ENCODE measurements at regions not wholly inside any gene's neighbourhood (a gene's known extent, or its start where the extent isn't known, plus 50 kb on each side); places are given as distances from the start of the nearest gene placed in this dataset.

DNA sequence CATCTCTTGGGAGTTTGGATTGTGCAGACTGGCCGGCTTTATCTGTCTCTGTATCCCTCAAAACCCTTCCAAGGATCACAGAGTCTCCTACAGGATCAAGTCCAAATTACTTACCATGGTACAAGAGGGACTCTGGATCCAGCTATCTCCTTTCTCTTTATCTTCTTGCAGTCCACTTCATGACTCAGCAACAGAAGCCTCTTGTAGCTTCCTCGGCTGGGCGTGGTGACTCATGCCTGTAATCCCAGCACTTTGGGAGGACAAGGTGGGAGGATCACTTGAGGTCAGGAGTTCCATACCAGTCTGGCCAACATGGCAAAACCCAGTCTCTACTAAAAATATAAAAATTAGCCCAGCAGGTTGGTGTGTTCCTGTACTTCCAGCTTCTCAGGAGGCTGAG, 189.7 kb downstream of the BCAT1 start:
- Histone ChIP-seq H3K27me3 (ENCODE audit: insufficient read depth, low read length) (no peaks in the 10 kb centered on the region), H3K36me3 (ENCODE audit: insufficient read depth, low read length) (no peaks in the 10 kb centered on the region), H3K4me1 (ENCODE audit: insufficient read depth, low read length) (peaks cover 12% of the 10 kb centered on the region), H3K4me3 (ENCODE audit: low read length) (no peak overlapping the region), H2AFZ (ENCODE audit: low read depth, low read length) (no peak overlapping the region), H3K9me3 (ENCODE audit: low read length) (no peaks in the 10 kb centered on the region)

DNA sequence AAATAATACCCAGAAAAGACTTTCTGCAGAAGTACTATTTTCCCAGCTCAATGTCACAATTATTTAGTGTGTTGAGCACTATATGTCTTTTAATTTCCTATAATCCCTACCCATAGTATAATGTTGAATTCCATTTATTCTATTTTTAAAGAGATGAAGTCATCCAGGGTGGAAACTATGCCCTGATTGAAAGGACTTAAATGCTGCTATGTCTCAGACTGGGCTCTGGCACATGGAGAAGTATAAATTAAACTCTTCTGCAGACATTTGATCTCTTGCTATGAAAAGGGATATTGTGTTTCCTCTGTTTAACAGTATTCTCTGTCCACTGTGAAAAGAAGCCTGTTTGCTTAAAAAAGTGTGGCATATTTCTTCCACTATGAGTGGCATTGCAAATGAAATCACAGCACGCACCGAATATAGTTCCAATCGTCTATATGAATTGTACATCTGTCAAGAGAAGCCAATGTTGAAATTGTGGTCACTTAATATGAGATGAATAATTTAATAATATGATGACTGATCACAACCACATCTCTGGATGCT, 192.3 kb downstream of the BCAT1 start:
- Histone ChIP-seq H3K4me3 (ENCODE audit: low read length) (no peak overlapping the region), H3K4me1 (ENCODE audit: insufficient read depth, low read length) (peaks cover 12% of the 10 kb centered on the region), H3K9me3 (ENCODE audit: low read length) (no peaks in the 10 kb centered on the region)

DNA sequence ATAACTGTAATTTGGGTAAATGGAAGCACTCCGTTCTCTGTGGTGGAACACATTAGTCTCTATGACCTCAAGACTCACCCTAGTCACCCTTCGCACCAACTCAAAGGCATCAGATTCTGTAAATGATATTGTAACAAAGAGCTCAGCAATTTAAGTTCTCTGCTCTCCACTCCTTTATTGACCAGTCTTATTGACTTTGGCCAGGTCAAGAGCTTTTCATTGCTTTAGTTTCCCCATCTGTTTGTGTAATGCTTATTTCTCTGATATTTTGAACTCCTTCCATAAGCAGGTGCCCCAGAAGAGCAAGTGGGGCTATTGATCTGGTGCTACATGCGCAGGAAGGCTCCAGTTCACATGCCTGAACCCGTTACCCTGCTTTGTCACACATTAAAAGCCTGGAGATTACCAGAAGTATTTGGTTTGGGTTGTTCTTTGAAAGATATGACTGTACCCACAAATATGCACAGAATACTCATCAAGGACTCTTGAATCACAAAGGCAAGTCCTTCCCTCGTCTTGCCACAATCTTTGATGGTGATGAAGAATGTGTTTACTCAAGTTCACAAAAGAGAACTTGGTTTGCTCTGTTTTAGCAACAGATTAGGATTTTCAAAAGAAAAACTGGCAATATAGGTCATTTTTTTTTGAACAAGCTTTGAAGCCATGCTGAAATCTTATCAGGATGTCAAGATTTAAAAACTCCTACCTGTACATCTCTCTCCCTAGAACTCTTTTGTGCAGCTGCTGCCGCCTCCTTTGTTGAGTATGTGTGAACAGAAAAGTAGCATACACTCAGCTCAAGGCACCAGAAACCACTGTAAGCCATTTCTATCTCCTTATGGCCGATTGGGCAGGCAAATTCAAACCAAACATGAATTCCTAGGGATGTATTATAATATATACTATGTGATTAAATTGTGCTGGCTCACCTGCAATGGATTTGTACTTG, 193.9 kb downstream of the BCAT1 start:
- peaks cover 12% of the 10 kb centered on the region for H3K4me1 ChIP-seq (ENCODE audit: insufficient read depth, low read length)
- H2AFZ ChIP-seq (ENCODE audit: low read depth, low read length) = no peak overlapping the region
- H3K9me3 ChIP-seq (ENCODE audit: low read length) = no peaks in the 10 kb centered on the region
- no peak overlapping the region for H3K4me3 ChIP-seq (ENCODE audit: low read length)
- no peaks in the 10 kb centered on the region for H3K27me3 ChIP-seq (ENCODE audit: insufficient read depth, low read length)
- no peaks in the 10 kb centered on the region for H3K36me3 ChIP-seq (ENCODE audit: insufficient read depth, low read length)

More for the DNA sequence above, 192.3 kb downstream of the BCAT1 start:
- no peaks in the 10 kb centered on the region for H3K27me3 ChIP-seq (ENCODE audit: insufficient read depth, low read length)
- no peaks in the 10 kb centered on the region for H3K36me3 ChIP-seq (ENCODE audit: insufficient read depth, low read length)
- H2AFZ ChIP-seq (ENCODE audit: low read depth, low read length) = peak overlapping the region; percentile 4

DNA sequence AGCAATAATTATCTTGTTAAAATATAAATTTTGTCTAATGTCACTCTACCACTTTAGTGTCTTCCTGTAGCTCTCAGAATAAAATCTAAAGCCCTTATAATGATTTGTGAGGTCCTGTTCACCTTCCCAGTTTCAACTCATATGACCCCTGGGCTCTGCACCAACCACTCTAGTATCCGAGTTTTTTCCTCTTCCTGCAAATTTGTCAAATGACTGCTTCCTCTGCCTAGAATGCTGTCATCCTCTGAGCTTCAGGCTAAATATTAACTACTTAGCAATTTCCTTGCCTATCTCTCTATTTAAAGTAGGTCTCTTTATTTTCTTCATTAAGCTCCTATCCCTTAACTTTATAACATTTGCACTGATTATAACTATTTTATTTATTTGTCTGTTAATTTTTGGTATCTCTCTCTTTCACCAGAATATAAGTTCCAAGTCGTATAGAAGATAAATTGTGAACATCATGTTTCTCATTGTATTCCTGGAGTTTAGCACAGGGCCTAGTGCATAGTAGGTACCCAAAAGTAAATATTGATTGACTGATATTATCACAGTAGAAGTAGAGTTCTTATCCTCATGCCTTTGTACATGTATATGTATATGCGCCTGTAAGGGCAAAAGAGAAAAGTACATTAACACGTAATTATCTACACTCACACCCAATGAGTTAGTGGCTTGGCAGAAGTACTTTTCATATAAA, 196.0 kb downstream of the BCAT1 start:
- Histone ChIP-seq H3K27me3 (ENCODE audit: insufficient read depth, low read length) (no peaks in the 10 kb centered on the region), H3K4me1 (ENCODE audit: insufficient read depth, low read length) (peaks cover 7% of the 10 kb centered on the region), H2AFZ (ENCODE audit: low read depth, low read length) (no peak overlapping the region), H3K4me3 (ENCODE audit: low read length) (no peak overlapping the region), H3K36me3 (ENCODE audit: insufficient read depth, low read length) (no peaks in the 10 kb centered on the region), H3K9me3 (ENCODE audit: low read length) (no peaks in the 10 kb centered on the region)

DNA sequence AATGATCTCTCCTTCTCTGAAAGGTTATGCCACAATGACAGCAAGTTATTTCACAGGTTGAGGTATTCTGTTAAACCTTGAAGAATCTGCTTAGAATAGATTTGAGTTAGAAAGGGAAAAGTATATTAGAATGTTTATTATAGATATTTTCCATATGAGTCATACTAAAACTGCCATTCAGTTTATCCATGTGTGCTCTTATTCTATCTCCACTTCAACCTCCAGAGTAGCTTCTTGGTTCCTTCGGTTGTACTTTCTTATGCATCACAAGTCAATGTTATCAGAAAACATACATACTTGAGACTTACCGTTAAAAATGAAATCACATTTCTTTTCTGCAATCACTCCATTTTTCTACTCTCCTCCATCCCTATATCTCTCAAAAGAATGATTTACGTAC, 197.7 kb downstream of the BCAT1 start:
- H3K36me3 ChIP-seq (ENCODE audit: insufficient read depth, low read length) = no peaks in the 10 kb centered on the region
- H3K4me1 ChIP-seq (ENCODE audit: insufficient read depth, low read length) = peaks cover 10% of the 10 kb centered on the region

DNA sequence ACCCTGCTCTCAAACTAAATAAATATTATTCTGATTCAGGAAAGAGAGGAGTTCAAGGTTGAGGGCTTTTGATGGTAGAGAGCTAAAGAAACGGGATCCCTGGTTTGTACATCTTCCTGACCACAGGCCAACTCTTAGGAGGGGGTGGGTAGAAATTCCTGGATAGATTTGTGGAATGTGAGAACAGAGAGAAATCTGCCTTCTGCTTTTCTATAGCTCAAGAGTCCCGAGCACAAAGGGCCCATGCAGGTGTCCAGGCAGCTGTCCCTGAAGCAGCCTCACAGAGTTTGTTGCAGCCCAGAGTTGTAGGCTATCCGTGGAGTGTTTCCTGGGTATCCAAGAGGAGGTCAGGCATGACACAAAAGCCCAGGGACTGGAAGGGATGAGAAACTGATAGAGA, 198.6 kb downstream of the BCAT1 start:
- Histone ChIP-seq H3K9me3 (ENCODE audit: low read length) (no peaks in the 10 kb centered on the region), H3K4me3 (ENCODE audit: low read length) (no peak overlapping the region), H3K27me3 (ENCODE audit: insufficient read depth, low read length) (no peaks in the 10 kb centered on the region), H3K4me1 (ENCODE audit: insufficient read depth, low read length) (peaks cover 15% of the 10 kb centered on the region), H3K36me3 (ENCODE audit: insufficient read depth, low read length) (no peaks in the 10 kb centered on the region), H2AFZ (ENCODE audit: low read depth, low read length) (no peak overlapping the region)

More for the DNA sequence above, 197.7 kb downstream of the BCAT1 start:
- Histone ChIP-seq H3K4me3 (ENCODE audit: low read length) (no peak overlapping the region), H3K9me3 (ENCODE audit: low read length) (no peaks in the 10 kb centered on the region), H3K27me3 (ENCODE audit: insufficient read depth, low read length) (no peaks in the 10 kb centered on the region), H2AFZ (ENCODE audit: low read depth, low read length) (no peak overlapping the region)

DNA sequence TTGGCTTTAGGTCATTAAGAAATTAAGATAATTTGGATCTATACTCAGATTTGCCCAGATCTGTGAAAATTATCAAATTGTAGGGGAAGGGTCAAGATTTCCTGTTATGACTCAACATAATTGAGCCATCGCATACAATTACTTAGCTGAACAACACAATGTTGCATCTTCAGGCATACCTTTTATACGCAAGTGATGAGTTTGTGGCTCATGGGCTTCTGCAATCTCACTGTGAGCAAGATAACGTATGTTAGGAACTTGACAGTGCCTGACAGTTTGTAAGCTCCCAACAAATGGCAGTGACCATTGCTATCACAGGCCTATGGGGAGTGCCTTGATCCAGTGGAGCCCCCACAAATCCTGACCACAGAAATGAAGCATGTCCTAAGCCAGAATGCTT, 199.7 kb downstream of the BCAT1 start:
- no peaks in the 10 kb centered on the region for H3K27me3 ChIP-seq (ENCODE audit: insufficient read depth, low read length)
- no peak overlapping the region for H3K4me3 ChIP-seq (ENCODE audit: low read length)
- no peak overlapping the region for H2AFZ ChIP-seq (ENCODE audit: low read depth, low read length)
- peaks cover 20% of the 10 kb centered on the region for H3K4me1 ChIP-seq (ENCODE audit: insufficient read depth, low read length)
- no peaks in the 10 kb centered on the region for H3K9me3 ChIP-seq (ENCODE audit: low read length)
- H3K36me3 ChIP-seq (ENCODE audit: insufficient read depth, low read length) = no peaks in the 10 kb centered on the region

DNA sequence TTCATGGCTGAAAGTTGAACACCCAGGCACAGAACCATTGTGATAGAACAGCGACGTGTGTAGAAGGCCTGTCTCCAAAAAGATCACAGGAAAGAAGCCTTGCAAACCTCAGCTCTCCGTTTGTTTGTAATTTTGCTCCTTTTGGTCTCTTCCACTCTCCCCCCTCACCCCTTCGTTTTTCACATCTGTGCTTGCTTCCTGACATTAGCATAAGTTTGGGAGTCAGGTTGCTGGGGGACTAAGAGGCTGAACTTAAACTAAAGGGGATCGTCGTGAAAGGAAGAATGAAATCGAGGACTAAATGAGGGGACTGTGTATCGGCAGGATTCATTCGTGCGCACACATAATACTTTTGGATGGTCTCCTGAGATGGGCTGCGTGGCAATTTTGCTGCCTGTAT, 200.6 kb downstream of the BCAT1 start:
- no peaks in the 10 kb centered on the region for H3K27me3 ChIP-seq (ENCODE audit: insufficient read depth, low read length)
- H3K4me1 ChIP-seq (ENCODE audit: insufficient read depth, low read length) = peaks cover 22% of the 10 kb centered on the region

DNA sequence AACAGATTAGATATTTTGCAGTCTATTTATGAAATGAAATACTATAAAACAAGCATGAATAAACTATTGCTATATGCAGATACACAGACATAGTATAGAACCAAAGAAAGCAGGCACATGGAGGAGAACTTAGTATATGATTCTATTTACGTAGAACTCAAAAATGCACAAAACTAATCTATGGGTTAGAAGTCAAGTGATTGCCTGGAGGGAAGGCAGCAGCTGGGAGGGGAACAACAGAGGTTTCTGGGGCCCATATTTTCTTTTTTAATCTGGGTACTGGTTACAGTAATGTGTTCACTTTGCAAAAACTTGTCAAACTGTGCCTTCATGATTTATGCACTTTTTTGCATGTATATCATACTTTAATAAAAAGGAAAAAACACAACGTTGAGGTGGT, 202.0 kb downstream of the BCAT1 start:
- Histone ChIP-seq H3K36me3 (ENCODE audit: insufficient read depth, low read length) (no peaks in the 10 kb centered on the region), H3K9me3 (ENCODE audit: low read length) (no peaks in the 10 kb centered on the region), H3K27me3 (ENCODE audit: insufficient read depth, low read length) (no peaks in the 10 kb centered on the region), H3K4me1 (ENCODE audit: insufficient read depth, low read length) (peaks cover 22% of the 10 kb centered on the region), H2AFZ (ENCODE audit: low read depth, low read length) (no peak overlapping the region), H3K4me3 (ENCODE audit: low read length) (no peak overlapping the region)

More for the DNA sequence above, 200.6 kb downstream of the BCAT1 start:
- H3K4me3 ChIP-seq (ENCODE audit: low read length) = no peak overlapping the region
- no peaks in the 10 kb centered on the region for H3K9me3 ChIP-seq (ENCODE audit: low read length)
- no peaks in the 10 kb centered on the region for H3K36me3 ChIP-seq (ENCODE audit: insufficient read depth, low read length)
- H2AFZ ChIP-seq (ENCODE audit: low read depth, low read length) = no peak overlapping the region

DNA sequence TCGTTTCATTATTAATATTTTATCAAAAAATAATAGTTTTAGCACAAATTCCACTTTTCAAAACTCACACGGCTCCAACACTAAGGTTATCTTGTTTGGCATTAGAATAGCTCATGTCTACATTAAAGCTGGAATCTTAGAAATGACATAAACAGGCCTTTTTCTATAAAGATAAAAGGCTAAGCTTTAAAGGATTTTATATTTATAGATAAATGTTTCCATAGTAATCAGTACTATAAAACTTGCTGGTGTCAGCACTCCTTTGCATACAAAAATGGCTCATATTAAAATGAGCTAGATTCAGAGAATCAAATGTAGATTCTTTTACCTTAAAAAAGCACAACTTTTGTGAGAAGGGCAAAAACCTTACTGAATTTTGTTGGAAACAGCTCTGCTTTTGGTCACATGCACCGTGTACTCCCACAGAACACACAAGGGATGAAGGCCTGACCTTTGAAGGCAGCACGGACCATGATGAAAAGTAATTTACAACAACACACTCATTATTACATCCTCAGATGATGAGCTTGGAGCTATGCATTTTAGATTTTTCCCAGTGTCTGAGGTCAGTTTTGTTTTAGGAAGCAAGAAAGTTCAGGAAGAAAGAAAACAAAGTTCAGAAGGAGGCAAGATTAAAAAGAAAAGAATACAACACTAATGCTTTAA, 202.8 kb downstream of the BCAT1 start:
- Histone ChIP-seq H3K36me3 (ENCODE audit: insufficient read depth, low read length) (no peaks in the 10 kb centered on the region), H3K9me3 (ENCODE audit: low read length) (no peaks in the 10 kb centered on the region), H3K4me1 (ENCODE audit: insufficient read depth, low read length) (peaks cover 22% of the 10 kb centered on the region), H3K4me3 (ENCODE audit: low read length) (no peak overlapping the region), H3K27me3 (ENCODE audit: insufficient read depth, low read length) (no peaks in the 10 kb centered on the region), H2AFZ (ENCODE audit: low read depth, low read length) (no peak overlapping the region)

DNA sequence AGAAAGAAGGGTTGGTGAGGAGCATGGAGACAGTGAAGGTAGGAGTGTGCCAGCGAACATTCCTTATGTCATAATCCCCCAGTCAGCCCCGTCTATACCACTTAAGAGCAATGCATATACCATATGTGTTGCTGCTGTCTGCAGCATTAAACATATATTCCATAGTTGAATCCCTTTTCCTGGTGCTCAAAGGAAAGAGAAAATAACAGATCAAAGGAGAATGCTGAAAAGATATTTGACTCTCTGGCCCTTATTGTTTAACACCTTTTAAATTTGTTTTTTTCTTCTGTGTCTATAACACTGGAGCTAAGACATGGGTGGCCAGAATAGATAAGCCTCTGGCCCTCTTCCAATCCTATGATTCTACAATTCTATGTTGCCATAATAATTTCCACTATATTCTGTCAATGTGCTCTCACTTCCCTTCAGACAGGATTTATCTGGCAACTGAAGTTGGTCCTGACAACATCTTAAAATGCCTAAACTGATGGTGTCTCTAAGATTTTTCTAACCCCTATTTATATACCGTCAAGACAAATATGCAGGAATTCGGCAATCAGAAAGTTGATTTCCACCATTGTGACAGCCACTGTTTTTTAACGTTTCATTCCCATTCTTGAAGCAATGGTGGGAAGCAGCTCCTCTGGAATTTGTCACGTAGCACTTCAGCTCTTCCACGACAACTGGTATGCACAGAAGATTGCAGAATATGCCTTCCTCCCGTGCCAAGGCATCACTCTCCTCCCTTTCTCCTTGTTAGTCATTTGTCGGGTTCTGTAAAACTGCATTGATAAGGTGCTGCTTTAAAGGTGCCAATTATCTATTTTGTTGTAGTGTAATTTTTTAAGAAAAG, 204.7 kb downstream of the BCAT1 start:
- H3K4me3 ChIP-seq (ENCODE audit: low read length) = no peak overlapping the region

DNA sequence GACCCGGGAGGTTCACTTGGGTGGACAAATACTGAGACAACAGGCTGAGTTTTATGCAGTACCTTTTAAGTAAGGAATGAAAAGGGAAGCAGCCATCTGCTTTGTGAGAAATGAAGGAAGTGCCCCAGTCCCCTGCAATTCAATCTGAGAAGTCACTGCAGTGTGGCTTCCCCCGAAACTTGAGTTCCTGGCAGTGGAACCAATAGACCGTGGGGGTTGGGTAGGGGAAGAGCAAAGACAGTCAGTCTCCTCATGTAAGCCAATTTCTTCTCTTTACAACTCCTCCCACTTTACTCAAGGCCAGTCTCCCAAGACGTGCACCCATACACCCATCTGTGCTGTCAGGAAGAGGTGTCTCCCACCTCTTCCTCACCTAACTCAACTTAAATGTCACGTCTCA, 206.5 kb downstream of the BCAT1 start:
- Histone ChIP-seq H3K9me3 (ENCODE audit: low read length) (no peaks in the 10 kb centered on the region), H3K4me1 (ENCODE audit: insufficient read depth, low read length) (peaks cover 22% of the 10 kb centered on the region), H3K27me3 (ENCODE audit: insufficient read depth, low read length) (no peaks in the 10 kb centered on the region), H2AFZ (ENCODE audit: low read depth, low read length) (peak overlapping the region; percentile 80), H3K4me3 (ENCODE audit: low read length) (no peak overlapping the region), H3K36me3 (ENCODE audit: insufficient read depth, low read length) (no peaks in the 10 kb centered on the region)

More for the DNA sequence above, 204.7 kb downstream of the BCAT1 start:
- no peaks in the 10 kb centered on the region for H3K9me3 ChIP-seq (ENCODE audit: low read length)
- H3K4me1 ChIP-seq (ENCODE audit: insufficient read depth, low read length) = peaks cover 16% of the 10 kb centered on the region
- no peaks in the 10 kb centered on the region for H3K27me3 ChIP-seq (ENCODE audit: insufficient read depth, low read length)
- no peaks in the 10 kb centered on the region for H3K36me3 ChIP-seq (ENCODE audit: insufficient read depth, low read length)
- H2AFZ ChIP-seq (ENCODE audit: low read depth, low read length) = no peak overlapping the region
